ENCODE measurements at regions not wholly inside any gene's neighbourhood (a gene's known extent, or its start where the extent isn't known, plus 50 kb on each side); places are given as distances from the start of the nearest gene placed in this dataset.

- no peak overlapping the region for H3K27ac ChIP-seq
- no peak for TF ChIP-seq CTCF (conservative IDR thresholded peaks at IDR 0.05)
Measured at GRCh38 chr1:34655875-34656240, 99.0 kb upstream of the GJB5 start.

DNA sequence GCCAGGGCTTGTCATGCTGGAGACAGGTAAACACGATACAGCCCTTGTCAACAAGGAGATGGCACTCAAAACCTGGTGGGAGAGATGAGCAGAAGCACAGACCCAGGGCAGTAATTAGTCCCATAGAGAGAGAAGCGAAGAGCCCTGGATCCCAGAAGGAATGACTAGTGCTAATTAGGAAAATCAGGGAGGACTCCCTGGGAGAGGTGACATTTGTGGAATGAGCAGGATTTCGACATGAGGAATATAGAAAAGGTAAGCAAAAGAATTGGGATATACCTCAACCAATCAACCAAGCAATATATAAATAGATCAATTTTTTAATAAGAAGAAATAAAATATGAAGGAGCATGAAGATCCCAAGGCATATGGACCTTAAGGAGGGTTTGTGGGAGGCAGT, 98.5 kb upstream of the GJB5 start:
- no peak for TF ChIP-seq CTCF (conservative IDR thresholded peaks at IDR 0.05)
- no peak overlapping the region for H3K27ac ChIP-seq

- H3K27ac ChIP-seq = no peak overlapping the region
- no peak for TF ChIP-seq CTCF (conservative IDR thresholded peaks at IDR 0.05)
Measured at GRCh38 chr1:34656731-34657130, 98.1 kb upstream of the GJB5 start.

DNA sequence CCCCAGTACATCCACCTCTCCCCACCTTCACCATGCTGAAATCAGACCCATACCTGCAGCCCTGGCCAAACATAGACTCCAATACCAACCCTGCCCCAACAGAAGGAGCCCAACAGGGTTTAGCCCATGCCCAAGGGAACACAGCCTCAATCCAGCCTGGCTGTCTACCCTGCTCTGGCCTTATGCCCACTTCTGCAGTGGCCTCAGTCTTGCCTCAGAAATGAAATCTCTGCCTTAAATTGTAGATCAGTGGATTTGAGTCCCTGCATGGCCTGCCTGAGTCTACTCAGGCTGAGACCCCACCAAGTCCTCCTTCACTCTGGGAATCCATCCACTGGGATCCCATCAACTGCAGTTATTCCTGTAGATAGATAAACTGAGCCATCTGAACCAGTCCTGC, 97.6 kb upstream of the GJB5 start:
- no peak overlapping the region for H3K27ac ChIP-seq
- TF ChIP-seq CTCF (conservative IDR thresholded peaks at IDR 0.05) = no peak

- TF ChIP-seq CTCF (conservative IDR thresholded peaks at IDR 0.05) = no peak
- no peak overlapping the region for H3K27ac ChIP-seq
Measured at GRCh38 chr1:34657849-34658248, 97.0 kb upstream of the GJB5 start.

GRCh38 chr1:34663031-34663430, 91.8 kb upstream of the GJB5 start:
- no peak for TF ChIP-seq CTCF (conservative IDR thresholded peaks at IDR 0.05)
- no peak overlapping the region for H3K27ac ChIP-seq

GRCh38 chr1:34668063-34668462, 86.8 kb upstream of the GJB5 start:
- TF ChIP-seq CTCF (conservative IDR thresholded peaks at IDR 0.05) = no peak
- no peak overlapping the region for H3K27ac ChIP-seq

GRCh38 chr1:34670982-34671381, 83.9 kb upstream of the GJB5 start:
- H3K27ac ChIP-seq = no peak overlapping the region
- TF ChIP-seq CTCF (conservative IDR thresholded peaks at IDR 0.05) = no peak

Data from VCaP (cell line).